HCT116 (cell line): ENCODE measurements at regions not wholly inside any gene's neighbourhood (a gene's known extent, or its start where the extent isn't known, plus 50 kb on each side); places are given as distances from the start of the nearest gene placed in this dataset.
"Not testable (repeated sequence)": the region's sequence is repeated elsewhere in the genome, so short reads cannot be mapped to it uniquely, and the experiment has no call there.

Experiments
- ATAC-seq: fragments of 200-7000 bp; cut with Tn5 transposase; 2 replicates; pipeline ENCODE4 v1.9.1; 2020; ENCODE audit warnings: mild to moderate bottlenecking, moderate library complexity
- BruUV-seq: library from RNA; stranded (reverse); fragments of 400-500 nt; replicated peaks from 2 replicates; lab custom pipeline; 2021; lab: Mats Ljungman, UMichigan
- CTCF ChIA-PET: fragments of 300-600 bp; sonication (Branson Sonifier 250); formaldehyde crosslinking; loops from one replicate; lab custom pipeline; 2021; ENCODE audit warnings: antibody characterized with exemption; lab: Charles Lee
- POLR2A ChIA-PET: fragments of 300-600, 350-600 bp; sonication (Branson Sonifier 250); formaldehyde crosslinking; loops from one replicate; lab custom pipeline; 2021; ENCODE audit warnings: antibody characterized with exemption; lab: Charles Lee
- RAD21 ChIA-PET, 2 experiments: fragments of 300-600 bp; sonication (Branson Sonifier 250); formaldehyde crosslinking; loops; one replicate each; lab custom pipeline; 2023; ENCODE audit warnings: low total read pairs in 2 of 2; ENCODE audit not compliant: uncharacterized antibody in 2 of 2, unreplicated experiment in 2 of 2, low non-redundant PET in 1 of 2; lab: Charles Lee
- DNase-seq: peaks from one replicate; pipeline ENCODE4 v3.0.0-alpha.2; 2010; ENCODE audit warnings: low read depth, low spot score
- H2AFZ ChIP-seq: fragments of 200-600 bp; shearing (Covaris generic), sonication (generic); 2 replicates; pipeline ENCODE4 v1.6.1; 2017; ENCODE audit warnings: low read depth, mixed run types, mixed read lengths, antibody characterized with exemption, low read length; ENCODE audit not compliant: poor library complexity, severe bottlenecking
- H3K27ac ChIP-seq: 2 replicates; pipeline ENCODE4 v1.5.1; 2012; ENCODE audit warnings: low read depth, low read length
- H3K27me3 ChIP-seq: fragments of 200-600 bp; sonication (generic); 2 replicates; pipeline ENCODE4 v1.6.1; 2016; ENCODE audit warnings: mixed run types, low read length, mixed read lengths; ENCODE audit not compliant: insufficient read depth
- H3K36me3 ChIP-seq, 2 experiments: fragments of 200-500 bp in 1 of 2; fragments of 200-600 bp in 1 of 2; sonication (Bioruptor generic) in 1 of 2; sonication (generic) in 1 of 2; 2 replicates each; pipeline versions ENCODE4 v1.5.1 to v1.6.1; 2014 to 2016; ENCODE audit warnings: low read length in 2 of 2, inconsistent platforms in 1 of 2, mixed read lengths in 1 of 2, mixed run types in 1 of 2; ENCODE audit not compliant: insufficient read depth in 2 of 2, control insufficient read depth in 1 of 2
- H3K4me1 ChIP-seq, 2 experiments: fragments of 200-600 bp in 1 of 2; sonication (generic) in 1 of 2; 2 replicates each; pipeline versions ENCODE4 v1.5.1 to v1.6.1; 2012 to 2017; ENCODE audit warnings: low read length in 2 of 2, inconsistent platforms in 1 of 2, mild to moderate bottlenecking in 1 of 2, mixed read lengths in 1 of 2, mixed run types in 1 of 2, moderate library complexity in 1 of 2; ENCODE audit not compliant: insufficient read depth in 2 of 2, control insufficient read depth in 1 of 2
- H3K4me2 ChIP-seq: fragments of 200-600 bp; sonication (generic); 2 replicates; pipeline ENCODE4 v1.6.1; 2017; ENCODE audit warnings: mixed run types, low read length, mixed read lengths
- H3K4me3 ChIP-seq, 2 experiments: fragments of 200-600 bp in 1 of 2; sonication (generic) in 1 of 2; replicated peaks in 1 of 2; 2 replicates each; pipeline ENCODE4 v1.5.1; 2011 to 2016; ENCODE audit warnings: low read length in 2 of 2, control low read depth in 1 of 2, low read depth in 1 of 2, mild to moderate bottlenecking in 1 of 2, mixed read lengths in 1 of 2, mixed run types in 1 of 2
- H3K79me2 ChIP-seq: fragments of 200-600 bp; sonication (generic); 2 replicates; pipeline ENCODE4 v1.6.1; 2017; ENCODE audit warnings: mild to moderate bottlenecking, mixed run types, low read length, moderate library complexity, mixed read lengths; ENCODE audit not compliant: insufficient read depth
- H3K9ac ChIP-seq: fragments of 200-600 bp; sonication (generic); 2 replicates; pipeline ENCODE4 v1.6.1; 2016; ENCODE audit warnings: low read length, mixed read lengths
- H3K9me2 ChIP-seq: fragments of 200-600 bp; sonication (generic), shearing (Covaris generic); 2 replicates; pipeline ENCODE4 v1.6.1; 2017; ENCODE audit warnings: mixed run types, mild to moderate bottlenecking, moderate library complexity; ENCODE audit not compliant: insufficient read depth
- H3K9me3 ChIP-seq, 2 experiments: fragments of 200-500 bp in 1 of 2; fragments of 200-600 bp in 1 of 2; sonication (Bioruptor generic) in 1 of 2; sonication (generic) in 1 of 2; 2 replicates each; pipeline ENCODE4 v1.6.1; 2014 to 2017; ENCODE audit warnings: low read length in 2 of 2, mixed read lengths in 2 of 2, inconsistent platforms in 1 of 2, low read depth in 1 of 2, mild to moderate bottlenecking in 1 of 2, mixed run types in 1 of 2, moderate library complexity in 1 of 2; ENCODE audit not compliant: control insufficient read depth in 1 of 2, insufficient read depth in 1 of 2
- H4K20me1 ChIP-seq: fragments of 200-600 bp; sonication (generic), shearing (Covaris generic); 2 replicates; pipeline ENCODE4 v1.6.1; 2017; ENCODE audit warnings: mixed run types, mild to moderate bottlenecking, moderate library complexity; ENCODE audit not compliant: insufficient read depth
- CBX3 ChIP-seq: IDR thresholded peaks from 2 replicates; pipeline ENCODE4 v1.6.1; 2012; ENCODE audit warnings: low read depth
- JUND ChIP-seq: IDR thresholded peaks from 2 replicates; pipeline ENCODE4 v1.6.1; 2012
- POLR2A ChIP-seq: IDR thresholded peaks from 2 replicates; pipeline ENCODE4 v1.7.0; 2011; ENCODE audit warnings: borderline replicate concordance; ENCODE audit not compliant: insufficient read depth, insufficient read length; ENCODE audit errors: extremely low read depth
- RAD21 ChIP-seq: IDR thresholded peaks from 2 replicates; pipeline ENCODE4 v1.6.1; 2012; ENCODE audit warnings: low read depth, mild to moderate bottlenecking
- SIN3A ChIP-seq: IDR thresholded peaks from 2 replicates; pipeline ENCODE4 v1.6.1; 2012; ENCODE audit warnings: low read depth
- intact Hi-C: fragments of 100-400 bp; cut with micrococcal nuclease; formaldehyde crosslinking; loops from 2 replicates; pipeline ENCODE4 v1.10.0; 2022

GRCh38 chr3:77746892-77747291, 707.0 kb downstream of the ROBO2 start:
- no peak for ATAC-seq
- intact Hi-C loops = no loop called here

GRCh38 chr3:77756397-77756975, 716.6 kb downstream of the ROBO2 start:
- H3K27ac ChIP-seq, CTCF ChIA-PET, intact Hi-C loops, H4K20me1 ChIP-seq, H3K4me1 ChIP-seq, BruUV-seq, H3K4me2 ChIP-seq, H3K9me3 ChIP-seq, H3K4me3 ChIP-seq, H3K79me2 ChIP-seq, H3K9me2 ChIP-seq, POLR2A ChIA-PET, H3K36me3 ChIP-seq, DNase-seq, H3K27me3 ChIP-seq, H3K9ac ChIP-seq, RAD21 ChIA-PET, H2AFZ ChIP-seq, ATAC-seq: not testable (repeated sequence)

More at GRCh38 chr3:77746892-77747291, 707.0 kb downstream of the ROBO2 start:
- Histone ChIP-seq H3K9me2 (no peaks in the 10 kb centered on the region), H3K4me3 (no peak overlapping the region), H3K9ac (no peak overlapping the region), H3K4me2 (no peak overlapping the region), H3K27ac (no peak overlapping the region), H3K36me3 (no peaks in the 10 kb centered on the region), H2AFZ (no peak overlapping the region), H3K27me3 (no peaks in the 10 kb centered on the region), H4K20me1 (no peaks in the 10 kb centered on the region), H3K79me2 (no peaks in the 10 kb centered on the region), H3K4me1 (no peaks in the 10 kb centered on the region), H3K9me3 (peaks cover 4 to 10% of the 10 kb centered on the region in 2 experiments; a peak in 2 of 4 replicates)
- CTCF ChIA-PET = no interaction called here
- DNase-seq = no peak
- TF ChIP-seq SIN3A (no peak), CBX3 (no peak), RAD21 (no peak)
- RAD21 ChIA-PET = no interaction called here
- POLR2A ChIA-PET = no interaction called here
- BruUV-seq = no TSS peak

- DNase-seq (no peak), ATAC-seq (no peak)
- Histone ChIP-seq H3K27me3 (no peaks in the 10 kb centered on the region), H4K20me1 (no peaks in the 10 kb centered on the region), H2AFZ (no peak overlapping the region), H3K4me3 (no peak overlapping the region), H3K4me2 (no peak overlapping the region), H3K27ac (no peak overlapping the region), H3K79me2 (no peaks in the 10 kb centered on the region), H3K9me3 (peaks cover 15 to 25% of the 10 kb centered on the region in 2 experiments; a peak in 2 of 4 replicates), H3K4me1 (no peaks in the 10 kb centered on the region), H3K9me2 (no peaks in the 10 kb centered on the region), H3K9ac (no peak overlapping the region), H3K36me3 (no peaks in the 10 kb centered on the region)
- TF ChIP-seq JUND = no peak
- TF ChIP-seq POLR2A = no peak
- ChIA-PET CTCF (no interaction called here), POLR2A (no interaction called here), RAD21 (no interaction called here)
- BruUV-seq = no TSS peak
- intact Hi-C loops = no loop called here
Measured at GRCh38 chr3:77772459-77772858, 732.6 kb downstream of the ROBO2 start.
